ENCODE measurements at regions not wholly inside any gene's neighbourhood (a gene's known extent, or its start where the extent isn't known, plus 50 kb on each side); places are given as distances from the start of the nearest gene placed in this dataset.

DNA sequence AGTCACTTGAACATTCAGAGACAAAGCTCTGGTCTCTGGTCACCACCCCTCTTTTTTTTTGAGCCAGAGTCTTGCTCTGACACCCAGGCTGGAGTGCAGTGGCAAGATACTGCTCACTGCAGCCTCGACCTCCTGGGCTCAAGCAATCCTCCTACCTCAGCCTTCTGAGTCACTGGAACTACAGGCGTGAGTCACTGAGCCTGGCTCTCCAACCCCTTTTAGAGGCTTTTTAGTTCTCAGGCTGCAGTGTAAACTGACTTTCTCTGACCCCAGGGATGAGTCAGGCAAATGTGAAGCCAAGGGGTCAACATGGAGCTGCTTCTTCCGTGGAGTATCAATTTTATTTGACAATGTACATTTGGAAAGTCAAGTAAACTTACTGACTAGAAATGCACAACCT lies 229.2 kb downstream of the PTTG2 start:
- no peak for DNase-seq

- no peak for DNase-seq
Observed at GRCh38 chr4:38190717-38191178, 230.6 kb downstream of the PTTG2 start.

GRCh38 chr4:38192516-38192915 lies 232.3 kb downstream of the PTTG2 start:
- DNase-seq: no peak

- no peak for DNase-seq
Observed at GRCh38 chr4:38193236-38193863, 233.2 kb downstream of the PTTG2 start.

- no peak for DNase-seq
Observed at GRCh38 chr4:38194047-38194602, 233.9 kb downstream of the PTTG2 start.

GRCh38 chr4:38195486-38195885 lies 235.3 kb downstream of the PTTG2 start:
- DNase-seq: no peak

DNA sequence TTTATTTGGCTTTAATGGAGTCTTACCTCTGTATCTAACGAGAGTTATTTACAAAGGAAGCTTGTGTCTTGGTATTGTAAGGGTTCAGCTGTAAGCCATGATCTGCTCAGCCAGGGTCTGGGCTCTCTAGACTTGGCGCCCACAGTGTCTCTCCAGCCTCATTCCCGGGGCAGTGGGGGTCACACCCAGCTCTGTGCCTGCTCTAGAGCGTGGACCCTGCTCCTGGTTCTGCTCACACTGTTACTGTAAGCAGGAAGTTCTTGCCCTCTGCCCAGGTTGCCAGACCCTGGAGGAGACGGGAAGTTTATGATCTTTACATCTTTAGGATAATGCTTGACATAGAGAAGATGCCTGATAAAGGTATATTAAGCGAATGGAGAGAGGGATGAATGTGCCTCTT lies 235.7 kb downstream of the PTTG2 start:
- no peak for DNase-seq

DNA sequence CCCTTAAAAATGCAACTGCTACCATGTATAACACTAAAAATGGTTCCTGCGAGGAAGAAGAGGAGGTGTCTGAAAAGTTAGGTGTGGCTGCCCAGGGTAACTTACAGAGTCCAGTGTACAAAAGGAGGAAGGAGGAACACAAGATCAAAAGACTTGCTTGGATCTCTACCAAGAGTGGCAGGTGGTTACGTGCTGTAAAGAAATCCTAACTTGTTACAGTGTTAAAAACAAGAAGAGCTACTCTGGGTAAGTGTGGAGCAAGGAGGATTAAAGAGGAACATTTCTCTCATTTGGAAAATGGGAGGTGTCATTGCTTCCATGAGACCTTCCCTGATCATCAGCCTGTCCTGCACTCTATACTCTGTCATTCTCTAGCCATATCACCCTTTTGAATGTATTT lies 242.0 kb downstream of the PTTG2 start:
- no peak for DNase-seq

GRCh38 chr4:38203609-38204008 lies 243.4 kb downstream of the PTTG2 start:
- DNase-seq: no peak

DNA sequence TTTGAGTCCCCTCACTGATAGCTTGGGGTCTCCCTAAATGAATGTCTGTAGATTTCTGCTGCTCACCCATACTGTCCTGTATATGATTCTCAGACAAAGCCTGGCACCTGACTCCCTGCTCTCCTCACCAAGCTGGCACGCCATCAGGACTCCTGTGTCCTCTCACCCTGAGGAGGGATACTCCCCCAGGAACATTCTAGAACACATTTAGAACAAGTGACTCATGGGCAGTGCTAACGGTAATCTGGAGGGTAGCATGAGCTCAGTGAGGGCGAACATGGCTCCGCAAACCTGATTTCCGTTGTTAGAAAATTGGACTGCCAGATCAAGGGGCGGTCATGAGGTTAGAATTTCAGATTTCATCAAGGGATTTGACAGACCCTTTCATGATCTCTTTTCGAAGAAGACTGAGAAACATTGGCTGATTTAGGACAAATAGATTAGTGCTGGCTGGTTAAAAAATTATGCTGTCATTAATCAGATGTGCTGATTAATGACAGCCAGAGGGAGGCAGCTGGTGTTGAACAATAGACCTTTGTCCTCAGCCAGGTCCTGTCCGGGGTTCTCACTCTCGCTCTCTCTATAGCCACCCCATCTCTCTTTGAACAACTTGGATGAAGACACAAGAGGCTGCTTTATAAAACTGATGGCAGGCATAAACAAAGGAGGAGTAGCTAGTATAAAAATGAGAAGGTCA lies 244.3 kb downstream of the PTTG2 start:
- no peak for DNase-seq

GRCh38 chr4:38205261-38205660 lies 245.1 kb downstream of the PTTG2 start:
- DNase-seq: no peak

GRCh38 chr4:38207110-38207457 lies 246.9 kb downstream of the PTTG2 start:
- DNase-seq: no peak

GRCh38 chr4:38209654-38210053 lies 249.5 kb downstream of the PTTG2 start:
- no peak for DNase-seq

GRCh38 chr4:38210396-38211114 lies 250.4 kb downstream of the PTTG2 start:
- DNase-seq: no peak

- no peak for DNase-seq
Observed at GRCh38 chr4:38211885-38212284, 251.7 kb downstream of the PTTG2 start.

GRCh38 chr4:38213083-38213805 lies 253.0 kb downstream of the PTTG2 start:
- no peak for DNase-seq

- no peak for DNase-seq
Observed at GRCh38 chr4:38222892-38223291, 262.7 kb downstream of the PTTG2 start.

DNA sequence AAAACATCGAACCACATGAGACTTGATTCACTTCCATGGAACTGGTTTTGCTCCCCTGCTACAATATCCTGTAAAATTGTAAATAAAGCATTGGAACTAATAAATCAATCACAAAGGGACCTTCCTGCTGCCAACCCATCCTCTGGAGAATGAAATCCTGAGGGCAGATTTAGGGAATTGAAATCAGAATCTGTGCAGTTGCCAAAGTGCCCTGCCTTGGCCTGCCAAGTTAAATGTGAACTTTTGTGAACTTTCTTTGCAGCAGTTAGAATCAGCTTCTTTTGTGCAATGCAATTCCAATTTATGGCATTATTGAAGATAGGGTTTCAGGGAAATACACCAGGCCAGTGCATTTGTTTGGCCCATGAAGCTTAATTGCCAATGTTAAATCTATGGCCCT lies 263.1 kb downstream of the PTTG2 start:
- no peak for DNase-seq

DNA sequence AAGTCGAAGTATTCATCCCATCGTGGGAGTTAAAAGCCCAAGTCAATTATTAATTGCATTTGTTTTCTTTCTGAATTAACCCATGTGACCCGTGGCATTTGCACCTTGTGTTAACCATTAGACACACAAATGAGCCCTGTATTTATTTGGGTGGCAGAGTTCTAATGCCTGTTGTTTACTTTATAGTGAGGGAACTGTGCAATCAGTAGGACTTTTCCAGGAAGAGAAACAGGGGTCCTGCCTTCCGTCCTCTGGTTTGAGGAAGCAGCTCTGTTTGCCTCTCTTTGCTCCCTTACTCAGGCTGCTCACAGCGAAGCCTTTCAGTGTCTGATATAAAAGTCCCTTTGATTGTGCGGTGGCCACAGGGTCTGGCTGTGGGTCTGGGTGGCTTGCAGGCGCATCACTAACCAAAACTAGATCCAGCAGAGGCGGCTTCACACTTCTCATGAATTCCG lies 263.6 kb downstream of the PTTG2 start:
- DNase-seq: no peak

GRCh38 chr4:38224850-38225249 lies 264.7 kb downstream of the PTTG2 start:
- DNase-seq: no peak

GRCh38 chr4:38226170-38226569 lies 266.0 kb downstream of the PTTG2 start:
- no peak for DNase-seq

DNA sequence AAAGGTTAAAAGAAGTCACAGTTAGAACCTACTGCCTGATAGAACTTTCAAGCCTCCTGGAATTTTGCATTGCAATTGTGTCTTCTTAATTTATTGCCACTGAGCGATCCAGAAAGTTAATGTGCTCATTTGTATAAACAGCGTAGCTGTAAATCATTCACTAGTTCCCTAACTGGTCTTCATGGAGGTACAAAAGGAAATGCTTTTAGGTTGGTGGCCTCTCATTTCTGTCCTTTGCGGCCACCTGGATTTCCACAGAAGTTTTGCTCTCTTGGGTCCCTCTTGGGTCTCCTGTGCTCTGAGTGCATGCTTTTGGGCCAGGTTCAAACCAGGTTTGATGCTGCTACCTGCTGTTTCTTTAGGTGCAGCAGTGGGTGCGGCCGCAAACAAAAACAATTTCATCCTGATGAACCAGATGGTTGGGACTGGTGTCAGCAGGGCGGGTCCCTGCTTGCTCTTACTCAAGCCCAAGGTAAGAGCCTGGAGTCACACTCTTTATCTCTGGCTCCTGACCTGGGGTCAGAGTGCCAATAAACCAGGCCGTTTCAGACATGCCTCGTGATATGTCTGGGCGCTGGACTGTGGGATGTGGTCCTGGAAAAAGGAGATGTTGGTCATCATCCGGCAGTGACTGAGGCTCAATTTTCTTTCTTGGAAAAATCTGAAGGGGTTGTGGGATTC lies 270.1 kb downstream of the PTTG2 start:
- no peak for DNase-seq
